D721Med (cell line): ENCODE measurements at regions not wholly inside any gene's neighbourhood (a gene's known extent, or its start where the extent isn't known, plus 50 kb on each side); places are given as distances from the start of the nearest gene placed in this dataset.

Experiments used
- DNase-seq: peaks from one replicate; pipeline ENCODE4 v3.0.0; 2011; ENCODE audit warnings: low spot score; ENCODE audit not compliant: insufficient read length
- FAIRE-seq: peaks from 2 replicates; lab custom pipeline; 2011; peaks lifted over from hg19 to GRCh38; lab: Jason Lieb, UNC
- TF ChIP-seq, protein P1 (sequence below): IDR thresholded peaks from 2 replicates; pipeline ENCODE4 v1.5.1; 2012; ENCODE audit warnings: mild to moderate bottlenecking, control low read depth; ENCODE audit not compliant: insufficient read depth; ENCODE audit errors: missing control alignments

GRCh38 chr11:92801685-92802084 is 167.8 kb upstream of the MTNR1B start:
- TF ChIP-seq, protein P1, sequence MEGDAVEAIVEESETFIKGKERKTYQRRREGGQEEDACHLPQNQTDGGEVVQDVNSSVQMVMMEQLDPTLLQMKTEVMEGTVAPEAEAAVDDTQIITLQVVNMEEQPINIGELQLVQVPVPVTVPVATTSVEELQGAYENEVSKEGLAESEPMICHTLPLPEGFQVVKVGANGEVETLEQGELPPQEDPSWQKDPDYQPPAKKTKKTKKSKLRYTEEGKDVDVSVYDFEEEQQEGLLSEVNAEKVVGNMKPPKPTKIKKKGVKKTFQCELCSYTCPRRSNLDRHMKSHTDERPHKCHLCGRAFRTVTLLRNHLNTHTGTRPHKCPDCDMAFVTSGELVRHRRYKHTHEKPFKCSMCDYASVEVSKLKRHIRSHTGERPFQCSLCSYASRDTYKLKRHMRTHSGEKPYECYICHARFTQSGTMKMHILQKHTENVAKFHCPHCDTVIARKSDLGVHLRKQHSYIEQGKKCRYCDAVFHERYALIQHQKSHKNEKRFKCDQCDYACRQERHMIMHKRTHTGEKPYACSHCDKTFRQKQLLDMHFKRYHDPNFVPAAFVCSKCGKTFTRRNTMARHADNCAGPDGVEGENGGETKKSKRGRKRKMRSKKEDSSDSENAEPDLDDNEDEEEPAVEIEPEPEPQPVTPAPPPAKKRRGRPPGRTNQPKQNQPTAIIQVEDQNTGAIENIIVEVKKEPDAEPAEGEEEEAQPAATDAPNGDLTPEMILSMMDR: no peak
- DNase-seq (no peak), FAIRE-seq (no peak)

GRCh38 chr11:92802644-92803043 is 166.8 kb upstream of the MTNR1B start:
- TF ChIP-seq, protein P1: no peak
- FAIRE-seq (no peak), DNase-seq (no peak)

GRCh38 chr11:92803391-92803790 is 166.1 kb upstream of the MTNR1B start:
- no peak for DNase-seq
- TF ChIP-seq, protein P1: no peak
- no peak for FAIRE-seq

DNA sequence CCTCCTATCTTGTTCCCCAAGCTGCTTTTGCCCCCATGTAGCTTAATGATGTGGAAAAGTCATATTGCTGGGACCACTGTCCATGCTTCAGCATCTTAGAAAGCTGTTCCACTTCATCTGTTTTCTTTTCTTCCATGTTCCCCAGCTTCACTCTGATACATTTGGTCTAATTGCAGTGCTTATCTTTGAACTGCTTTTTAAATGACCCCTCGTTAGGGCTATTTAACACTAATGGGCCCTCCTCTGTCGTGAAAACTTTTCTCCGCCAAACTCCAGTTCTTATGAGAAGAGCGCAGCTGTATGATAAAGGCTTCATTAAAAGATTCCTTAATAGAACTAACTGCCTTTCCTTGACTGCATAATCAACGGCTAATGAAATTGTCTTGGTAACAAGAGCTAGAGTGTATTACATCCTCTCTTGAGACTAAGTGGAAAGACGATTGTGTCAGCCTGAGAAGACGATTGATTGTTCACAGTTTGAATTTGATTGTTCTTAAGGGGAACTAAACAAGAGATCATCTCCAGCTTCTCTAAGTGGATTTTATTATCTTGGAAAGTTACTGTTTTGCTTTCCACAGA is 165.0 kb upstream of the MTNR1B start:
- TF ChIP-seq, protein P1: no peak
- FAIRE-seq (no peak), DNase-seq (no peak)

GRCh38 chr11:92808022-92808421 is 161.4 kb upstream of the MTNR1B start:
- FAIRE-seq (no peak), DNase-seq (no peak)
- TF ChIP-seq, protein P1: no peak

DNA sequence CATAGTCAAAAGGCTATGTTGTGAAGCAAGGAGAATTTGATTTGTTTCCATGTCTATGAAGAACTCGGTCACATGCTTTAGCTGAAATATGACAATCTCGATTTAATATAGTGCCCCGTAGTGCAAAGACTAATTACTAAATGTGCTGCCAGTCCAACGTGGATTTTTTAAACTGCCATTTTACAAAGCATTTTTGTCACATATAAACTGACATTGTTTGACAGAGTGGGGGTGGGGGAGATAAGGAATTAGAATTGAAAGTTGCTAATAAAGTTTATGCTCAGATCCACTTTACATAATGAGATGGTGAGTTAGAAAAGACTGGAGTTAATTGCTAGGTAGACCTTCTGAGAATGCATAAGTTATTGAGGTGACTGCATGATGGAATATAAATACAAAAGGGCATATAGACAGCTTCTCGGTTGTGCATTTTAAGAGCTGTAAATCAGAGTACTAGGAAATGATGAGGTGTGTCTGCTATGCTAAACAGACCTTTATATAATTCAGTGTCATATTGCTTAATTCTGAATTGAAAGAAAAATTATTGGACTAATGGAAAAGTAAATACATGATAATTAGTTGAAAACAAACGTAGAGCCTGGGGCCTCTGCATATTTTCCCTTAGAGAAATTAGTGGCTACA is 158.9 kb upstream of the MTNR1B start:
- DNase-seq (no peak), FAIRE-seq (no peak)
- TF ChIP-seq, protein P1: no peak

GRCh38 chr11:92811341-92811740 is 158.1 kb upstream of the MTNR1B start:
- TF ChIP-seq, protein P1: no peak
- DNase-seq: no peak
- no peak for FAIRE-seq
